Keratinocyte (primary cell): ENCODE measurements at regions not wholly inside any gene's neighbourhood (a gene's known extent, or its start where the extent isn't known, plus 50 kb on each side); places are given as distances from the start of the nearest gene placed in this dataset.

ENCODE experiments used
- EZH2 ChIP-seq: IDR thresholded peaks from one replicate; pipeline ENCODE4 v1.6.1; 2012; ENCODE audit warnings: inconsistent platforms, mild to moderate bottlenecking, low read length, moderate library complexity
- TF ChIP-seq, protein P1 (sequence below), 3 experiments: IDR thresholded peaks in 1 of 3; conservative IDR thresholded peaks in 1 of 3; optimal IDR thresholded peaks in 1 of 3; 2 replicates in 2 of 3; 3 replicates in 1 of 3; pipeline versions ENCODE3 to v1.5.1; 2011; ENCODE audit warnings: low read length in 3 of 3, mild to moderate bottlenecking in 3 of 3, moderate library complexity in 2 of 3, control low read depth in 1 of 3, inconsistent platforms in 1 of 3; ENCODE audit not compliant: insufficient read depth in 2 of 3; ENCODE audit errors: extremely low read depth in 1 of 3

DNA sequence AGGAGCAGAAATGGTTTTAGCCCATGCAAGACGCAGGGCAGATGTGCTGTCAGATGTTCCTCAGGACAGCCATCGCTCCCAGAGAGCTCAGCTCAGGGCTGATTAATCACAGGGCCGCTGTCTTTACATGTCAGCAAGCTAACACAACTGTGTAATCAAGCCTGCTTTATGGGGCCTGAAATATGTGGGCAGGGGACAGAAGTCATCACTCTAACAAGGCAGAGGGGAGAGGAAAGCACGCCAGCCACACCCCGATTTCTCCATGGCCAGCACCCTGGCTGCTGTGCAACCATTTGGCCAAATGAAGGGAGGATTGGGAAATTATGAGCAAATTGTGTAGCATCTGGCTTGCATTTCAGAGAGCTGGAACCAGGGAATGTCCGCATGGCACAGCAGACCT is 368.8 kb downstream of the NPHP4 start:
- TF ChIP-seq, protein P1, sequence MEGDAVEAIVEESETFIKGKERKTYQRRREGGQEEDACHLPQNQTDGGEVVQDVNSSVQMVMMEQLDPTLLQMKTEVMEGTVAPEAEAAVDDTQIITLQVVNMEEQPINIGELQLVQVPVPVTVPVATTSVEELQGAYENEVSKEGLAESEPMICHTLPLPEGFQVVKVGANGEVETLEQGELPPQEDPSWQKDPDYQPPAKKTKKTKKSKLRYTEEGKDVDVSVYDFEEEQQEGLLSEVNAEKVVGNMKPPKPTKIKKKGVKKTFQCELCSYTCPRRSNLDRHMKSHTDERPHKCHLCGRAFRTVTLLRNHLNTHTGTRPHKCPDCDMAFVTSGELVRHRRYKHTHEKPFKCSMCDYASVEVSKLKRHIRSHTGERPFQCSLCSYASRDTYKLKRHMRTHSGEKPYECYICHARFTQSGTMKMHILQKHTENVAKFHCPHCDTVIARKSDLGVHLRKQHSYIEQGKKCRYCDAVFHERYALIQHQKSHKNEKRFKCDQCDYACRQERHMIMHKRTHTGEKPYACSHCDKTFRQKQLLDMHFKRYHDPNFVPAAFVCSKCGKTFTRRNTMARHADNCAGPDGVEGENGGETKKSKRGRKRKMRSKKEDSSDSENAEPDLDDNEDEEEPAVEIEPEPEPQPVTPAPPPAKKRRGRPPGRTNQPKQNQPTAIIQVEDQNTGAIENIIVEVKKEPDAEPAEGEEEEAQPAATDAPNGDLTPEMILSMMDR (optimal IDR thresholded peaks at IDR 0.05 in 1 of 3, IDR thresholded peaks at IDR 0.05 in 1 of 3, conservative IDR thresholded peaks at IDR 0.05 in 1 of 3; ENCODE audit: extremely low read depth in 1 of 3, insufficient read depth in 2 of 3, low read length in 3 of 3) = no peak
- no peak for TF ChIP-seq EZH2
